Activated CD4-positive, alpha-beta T cell treated with anti-CD3 and anti-CD28 coated beads, Interleukin-2, amount 10 ng/mL, durations not matched to agents 7 days and 5 days (primary cell): ENCODE measurements at regions not wholly inside any gene's neighbourhood (a gene's known extent, or its start where the extent isn't known, plus 50 kb on each side); places are given as distances from the start of the nearest gene placed in this dataset.
"Not testable (repeated sequence)": the region's sequence is repeated elsewhere in the genome, so short reads cannot be mapped to it uniquely, and the experiment has no call there.

Source experiments
- CTCF ChIA-PET: fragments of 350-600 bp; sonication (Branson Sonifier 250); formaldehyde crosslinking; loops from one replicate; lab custom pipeline; 2021; ENCODE audit warnings: antibody characterized with exemption; lab: Charles Lee
- POLR2A ChIA-PET: fragments of 350-600 bp; sonication (Branson Sonifier 250); formaldehyde crosslinking; loops from one replicate; lab custom pipeline; 2021; ENCODE audit warnings: antibody characterized with exemption; lab: Charles Lee
- DNase-seq: peaks from one replicate; pipeline ENCODE4 v3.0.0-alpha.2; 2020
- H3K27ac Mint-ChIP-seq: one replicate; pipeline ENCODE4 v1.8.0; 2021; ENCODE audit warnings: mild to moderate bottlenecking, moderate library complexity, mixed read lengths
- H3K27me3 Mint-ChIP-seq: one replicate; pipeline ENCODE4 v1.8.0; 2021; ENCODE audit warnings: mixed read lengths
- H3K36me3 Mint-ChIP-seq: one replicate; pipeline ENCODE4 v1.8.0; 2021; ENCODE audit warnings: low read depth, mixed read lengths
- H3K4me1 Mint-ChIP-seq: one replicate; pipeline ENCODE4 v1.8.0; 2021; ENCODE audit warnings: mixed read lengths
- H3K4me3 Mint-ChIP-seq: one replicate; pipeline ENCODE4 v1.8.0; 2021; ENCODE audit warnings: mild to moderate bottlenecking, moderate library complexity, mixed read lengths
- H3K9me3 Mint-ChIP-seq: one replicate; pipeline ENCODE4 v1.8.0; 2021; ENCODE audit warnings: mixed read lengths

- H3K27me3 Mint-ChIP-seq, result peaks cover 3% of the 10 kb centered on the region
- no peak overlapping the region for H3K4me3 Mint-ChIP-seq
- CTCF ChIA-PET, result interaction anchor here (0.5 to 0.6 kb wide), 2 partner anchors 9 to 15 kb away, joined by 3 to 5 read pairs; no protein-coding TSS in a partner anchor
Measured at GRCh38 chr18:70417847-70418246, 129.0 kb downstream of the SOCS6 start.

DNA sequence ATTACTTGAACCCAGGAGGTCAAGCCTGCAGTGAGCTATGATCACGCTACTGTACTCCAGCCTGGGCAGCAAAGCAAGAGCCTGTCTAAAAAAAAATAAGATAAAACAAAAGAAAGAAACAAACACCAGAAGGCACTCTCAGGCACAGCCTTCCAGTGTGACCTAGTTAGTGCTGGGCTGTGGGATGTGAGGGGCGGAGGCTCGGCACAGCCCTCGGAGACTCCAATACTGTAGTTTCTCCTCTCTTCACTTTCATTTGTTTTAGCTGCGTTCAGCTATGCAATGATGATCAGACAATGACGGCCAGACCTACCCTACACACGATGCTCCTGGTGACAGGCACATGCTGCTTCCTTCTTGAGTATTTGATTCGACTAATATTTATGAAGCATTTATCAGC, 127.7 kb downstream of the SOCS6 start:
- CTCF ChIA-PET, result interaction anchor here (0.6 kb wide), 1 partner anchor 55 kb away, joined by 3 read pairs; no protein-coding TSS in a partner anchor

More at GRCh38 chr18:70417847-70418246, 129.0 kb downstream of the SOCS6 start:
- Mint-ChIP-seq H3K9me3 (no peaks in the 10 kb centered on the region), H3K27ac (no peak overlapping the region), H3K36me3 (no peaks in the 10 kb centered on the region), H3K4me1 (peaks cover under 1% of the 10 kb centered on the region)
- POLR2A ChIA-PET, result no interaction called here
- DNase-seq, result no peak

GRCh38 chr18:70415823-70416488, 127.1 kb downstream of the SOCS6 start:
- Mint-ChIP-seq H3K27ac (no peak overlapping the region), H3K27me3 (peaks cover 3% of the 10 kb centered on the region), H3K4me3 (no peak overlapping the region), H3K9me3 (no peaks in the 10 kb centered on the region), H3K4me1 (no peaks in the 10 kb centered on the region), H3K36me3 (no peaks in the 10 kb centered on the region)
- ChIA-PET POLR2A (no interaction called here), CTCF (interaction anchor here (0.6 to 0.8 kb wide), 2 partner anchors 19 to 54 kb away, joined by 3 read pairs; no protein-coding TSS in a partner anchor)
- DNase-seq, result no peak

More for the DNA sequence above, 127.7 kb downstream of the SOCS6 start:
- H3K27me3 Mint-ChIP-seq, result peaks cover 3% of the 10 kb centered on the region
- H3K4me1 Mint-ChIP-seq, result no peaks in the 10 kb centered on the region
- no peaks in the 10 kb centered on the region for H3K36me3 Mint-ChIP-seq
- no peak overlapping the region for H3K27ac Mint-ChIP-seq
- H3K4me3 Mint-ChIP-seq, result no peak overlapping the region
- POLR2A ChIA-PET, result no interaction called here
- H3K9me3 Mint-ChIP-seq, result no peaks in the 10 kb centered on the region
- DNase-seq, result no peak

- no peaks in the 10 kb centered on the region for H3K4me1 Mint-ChIP-seq
- no peak overlapping the region for H3K27ac Mint-ChIP-seq
Measured at GRCh38 chr18:70414315-70414900, 125.6 kb downstream of the SOCS6 start.

DNA sequence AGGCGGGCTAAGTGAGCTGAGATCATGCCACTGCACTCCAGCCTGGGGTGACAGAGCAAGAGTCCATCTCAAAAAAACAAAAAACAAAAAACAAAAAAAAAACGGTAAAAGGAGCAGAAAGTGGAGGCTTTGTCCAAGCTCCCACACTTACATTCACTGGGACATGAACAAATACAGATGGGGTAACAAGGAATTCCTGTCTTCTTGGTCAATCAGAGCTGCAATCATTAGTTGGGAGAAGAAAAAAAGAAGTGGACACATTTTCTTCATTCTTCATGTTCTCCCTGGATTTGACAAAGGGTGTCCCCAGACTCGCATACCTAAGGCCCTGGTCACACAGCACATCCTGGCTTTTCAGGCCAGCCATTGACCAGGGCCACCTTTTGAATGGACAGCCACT, 124.6 kb downstream of the SOCS6 start:
- ChIA-PET CTCF (no interaction called here), POLR2A (no interaction called here)

More at GRCh38 chr18:70414315-70414900, 125.6 kb downstream of the SOCS6 start:
- ChIA-PET POLR2A (no interaction called here), CTCF (no interaction called here)
- Mint-ChIP-seq H3K9me3 (no peaks in the 10 kb centered on the region), H3K4me3 (no peak overlapping the region), H3K36me3 (no peaks in the 10 kb centered on the region), H3K27me3 (no peaks in the 10 kb centered on the region)
- no peak for DNase-seq

GRCh38 chr18:70411876-70412435, 123.1 kb downstream of the SOCS6 start:
- Mint-ChIP-seq H3K27ac (no peak overlapping the region), H3K36me3 (no peaks in the 10 kb centered on the region), H3K4me1 (no peaks in the 10 kb centered on the region), H3K9me3 (no peaks in the 10 kb centered on the region), H3K27me3 (no peaks in the 10 kb centered on the region), H3K4me3 (no peak overlapping the region)
- POLR2A ChIA-PET, result no interaction called here
- CTCF ChIA-PET, result no interaction called here
- DNase-seq, result no peak

More for the DNA sequence above, 124.6 kb downstream of the SOCS6 start:
- no peak overlapping the region for H3K4me3 Mint-ChIP-seq
- H3K27ac Mint-ChIP-seq, result no peak overlapping the region
- no peak for DNase-seq
- no peaks in the 10 kb centered on the region for H3K4me1 Mint-ChIP-seq
- H3K27me3 Mint-ChIP-seq, result no peaks in the 10 kb centered on the region
- no peaks in the 10 kb centered on the region for H3K36me3 Mint-ChIP-seq
- no peaks in the 10 kb centered on the region for H3K9me3 Mint-ChIP-seq

GRCh38 chr18:70411307-70411706, 122.5 kb downstream of the SOCS6 start:
- Mint-ChIP-seq H3K27me3 (no peaks in the 10 kb centered on the region), H3K4me3 (no peak overlapping the region), H3K36me3 (no peaks in the 10 kb centered on the region), H3K9me3 (no peaks in the 10 kb centered on the region), H3K4me1 (no peaks in the 10 kb centered on the region), H3K27ac (peak overlapping the region; percentile 20)
- POLR2A ChIA-PET, result no interaction called here
- no peak for DNase-seq
- CTCF ChIA-PET, result no interaction called here

DNA sequence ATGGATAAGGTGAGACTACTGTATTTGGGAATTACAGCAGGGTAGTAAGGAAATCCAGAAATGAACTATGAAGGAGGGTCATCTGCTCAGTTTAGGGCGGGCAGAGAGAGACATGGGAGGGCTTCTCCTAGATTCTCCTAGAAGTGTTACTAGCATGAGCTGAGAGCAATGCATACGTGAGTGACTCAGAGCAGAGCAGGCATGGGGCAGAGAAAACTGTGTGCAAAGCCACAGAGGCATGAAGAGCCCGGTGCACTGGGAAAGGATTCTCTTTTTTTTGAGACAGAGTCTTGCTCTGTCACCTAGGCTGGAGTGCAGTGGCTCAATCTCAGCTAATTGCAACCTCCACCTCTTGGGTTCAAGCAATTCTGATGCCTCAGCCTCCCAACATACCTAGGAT, 116.2 kb downstream of the SOCS6 start:
- H3K27ac Mint-ChIP-seq, result no peak overlapping the region
- H3K9me3 Mint-ChIP-seq, result no peaks in the 10 kb centered on the region
- peaks cover 2% of the 10 kb centered on the region for H3K27me3 Mint-ChIP-seq
- ChIA-PET CTCF (interaction anchor here (1.0 kb wide), 1 partner anchor 9 kb away, joined by 3 read pairs; no protein-coding TSS in a partner anchor), POLR2A (no interaction called here)
- H3K36me3 Mint-ChIP-seq, result no peaks in the 10 kb centered on the region
- no peaks in the 10 kb centered on the region for H3K4me1 Mint-ChIP-seq
- no peak for DNase-seq
- H3K4me3 Mint-ChIP-seq, result no peak overlapping the region

DNA sequence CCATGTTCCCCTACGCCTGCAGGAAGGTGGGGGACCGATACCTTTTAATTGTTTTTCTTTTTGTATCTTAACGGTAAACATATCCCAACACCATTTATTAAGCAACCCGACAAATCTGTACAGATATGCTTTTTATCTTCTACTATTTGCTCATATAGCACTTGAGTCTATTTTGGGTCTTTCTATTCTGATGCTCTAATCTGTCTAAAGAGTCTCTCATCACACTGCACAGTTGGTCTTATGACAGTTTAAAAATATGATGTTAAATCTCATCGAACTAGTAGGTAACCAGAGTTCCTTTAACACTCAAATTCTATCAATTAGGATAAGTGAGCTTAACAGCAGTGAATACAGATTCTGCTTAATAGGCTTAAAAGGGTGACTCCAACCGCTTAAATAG, 111.6 kb downstream of the SOCS6 start:
- no peaks in the 10 kb centered on the region for H3K4me1 Mint-ChIP-seq
- H3K36me3 Mint-ChIP-seq, result no peaks in the 10 kb centered on the region
- H3K27me3 Mint-ChIP-seq, result peaks cover 1% of the 10 kb centered on the region
- H3K4me3 Mint-ChIP-seq, result no peak overlapping the region
- H3K27ac Mint-ChIP-seq, result no peak overlapping the region
- ChIA-PET POLR2A (no interaction called here), CTCF (no interaction called here)
- DNase-seq, result no peak
- H3K9me3 Mint-ChIP-seq, result no peaks in the 10 kb centered on the region

GRCh38 chr18:70398076-70398475, 109.2 kb downstream of the SOCS6 start:
- ChIA-PET POLR2A (no interaction called here), CTCF (no interaction called here)
- no peak for DNase-seq
- Mint-ChIP-seq H3K27me3 (no peaks in the 10 kb centered on the region), H3K9me3 (no peaks in the 10 kb centered on the region), H3K4me3 (no peak overlapping the region), H3K36me3 (no peaks in the 10 kb centered on the region), H3K27ac (no peak overlapping the region), H3K4me1 (no peaks in the 10 kb centered on the region)

DNA sequence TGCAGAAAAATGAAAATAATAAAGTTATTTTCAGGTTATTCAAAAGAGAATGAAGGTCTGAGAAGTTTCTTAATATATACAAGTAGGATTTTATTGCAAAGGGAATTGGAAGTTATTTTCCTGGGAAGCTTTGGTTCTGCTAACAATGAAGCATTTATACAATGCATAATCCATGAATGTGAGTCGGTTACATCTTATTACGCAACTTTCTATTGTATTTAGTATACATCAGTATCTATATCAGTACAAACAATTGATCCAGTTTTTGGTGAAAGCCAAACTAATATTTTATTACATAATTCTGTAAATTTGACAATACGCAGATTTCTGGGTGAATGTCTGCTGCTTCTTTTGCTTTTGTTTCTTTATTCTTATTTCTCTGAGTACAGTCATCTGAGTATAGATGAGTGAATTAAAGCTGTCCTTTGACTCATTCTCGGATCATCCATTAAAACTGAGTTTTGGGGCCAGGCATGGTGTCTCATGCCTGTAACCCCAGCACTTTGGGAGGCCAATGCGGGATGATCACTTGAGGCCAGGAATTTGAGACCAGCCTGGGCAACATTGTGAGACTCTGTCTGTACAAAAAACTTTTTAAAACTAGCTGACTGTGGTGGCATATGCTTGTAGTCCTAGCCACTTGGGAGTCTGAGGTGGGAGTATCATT, 108.5 kb downstream of the SOCS6 start:
- DNase-seq, result no peak
- no peaks in the 10 kb centered on the region for H3K27me3 Mint-ChIP-seq
- H3K36me3 Mint-ChIP-seq, result no peaks in the 10 kb centered on the region
- H3K4me3 Mint-ChIP-seq, result no peak overlapping the region
- ChIA-PET CTCF (no interaction called here), POLR2A (no interaction called here)
- no peaks in the 10 kb centered on the region for H3K4me1 Mint-ChIP-seq
- H3K27ac Mint-ChIP-seq, result no peak overlapping the region
- no peaks in the 10 kb centered on the region for H3K9me3 Mint-ChIP-seq

DNA sequence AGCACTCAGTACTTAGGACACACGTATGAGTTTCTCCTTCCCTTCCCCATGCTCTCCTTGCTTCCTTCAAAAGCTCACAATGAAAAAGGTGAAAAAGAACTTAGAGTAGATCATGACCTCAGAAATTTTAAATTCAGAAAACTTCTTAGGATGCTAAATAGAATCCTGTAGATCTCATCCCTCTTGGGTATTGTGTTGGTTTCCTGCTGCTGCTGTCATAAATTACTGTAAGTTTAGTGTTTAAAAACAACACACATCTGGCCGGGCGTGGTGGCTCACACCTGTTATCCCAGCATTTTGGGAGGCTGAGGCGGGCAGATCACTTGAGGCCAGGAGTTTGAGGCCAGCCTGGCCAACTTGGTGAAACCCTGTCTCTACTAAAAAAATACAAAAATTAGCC, 106.9 kb downstream of the SOCS6 start:
- H3K9me3 Mint-ChIP-seq, POLR2A ChIA-PET, H3K27ac Mint-ChIP-seq, H3K27me3 Mint-ChIP-seq, H3K4me3 Mint-ChIP-seq, H3K4me1 Mint-ChIP-seq, DNase-seq, H3K36me3 Mint-ChIP-seq: not testable (repeated sequence)
- CTCF ChIA-PET, result interaction anchor here (0.9 to 1.3 kb wide), 2 partner anchors 9 to 95 kb away, joined by 3 read pairs; no protein-coding TSS in a partner anchor

- no peak overlapping the region for H3K27ac Mint-ChIP-seq
- ChIA-PET CTCF (no interaction called here), POLR2A (no interaction called here)
- H3K36me3 Mint-ChIP-seq, result no peaks in the 10 kb centered on the region
- H3K4me1 Mint-ChIP-seq, result no peaks in the 10 kb centered on the region
- no peak for DNase-seq
- H3K27me3 Mint-ChIP-seq, result no peaks in the 10 kb centered on the region
- no peaks in the 10 kb centered on the region for H3K9me3 Mint-ChIP-seq
- no peak overlapping the region for H3K4me3 Mint-ChIP-seq
Measured at GRCh38 chr18:70394672-70395071, 105.8 kb downstream of the SOCS6 start.
